Adipocyte (in vitro differentiated cells): ENCODE measurements at regions not wholly inside any gene's neighbourhood (a gene's known extent, or its start where the extent isn't known, plus 50 kb on each side); places are given as distances from the start of the nearest gene placed in this dataset.

Experiments used
- DNase-seq: peaks from one replicate; pipeline ENCODE4 v3.0.0-alpha.2; 2015; ENCODE audit warnings: low read depth
- H3K27me3 ChIP-seq: replicated peaks from 2 replicates; pipeline ENCODE4 v1.7.0; 2013; ENCODE audit warnings: mild to moderate bottlenecking, low read length, moderate library complexity; ENCODE audit not compliant: control insufficient read depth, insufficient read depth
- H3K36me3 ChIP-seq: 2 replicates; pipeline ENCODE4 v1.7.0; 2013; ENCODE audit warnings: low read length, mild to moderate bottlenecking, moderate library complexity; ENCODE audit not compliant: control insufficient read depth, insufficient read depth, severe bottlenecking
- H3K4me1 ChIP-seq: 2 replicates; pipeline ENCODE4 v1.7.0; 2013; ENCODE audit warnings: mild to moderate bottlenecking, low read length, moderate library complexity; ENCODE audit not compliant: control insufficient read depth, insufficient read depth
- H3K4me3 ChIP-seq: 2 replicates; pipeline ENCODE4 v1.7.0; 2013; ENCODE audit warnings: mild to moderate bottlenecking, low read length, moderate library complexity
- H3K9ac ChIP-seq: 2 replicates; pipeline ENCODE4 v1.7.0; 2013; ENCODE audit warnings: mild to moderate bottlenecking, low read length, moderate library complexity
- H3K9me3 ChIP-seq: 2 replicates; pipeline ENCODE4 v1.7.0; 2013; ENCODE audit warnings: mild to moderate bottlenecking, low read length, moderate library complexity; ENCODE audit not compliant: control insufficient read depth

DNA sequence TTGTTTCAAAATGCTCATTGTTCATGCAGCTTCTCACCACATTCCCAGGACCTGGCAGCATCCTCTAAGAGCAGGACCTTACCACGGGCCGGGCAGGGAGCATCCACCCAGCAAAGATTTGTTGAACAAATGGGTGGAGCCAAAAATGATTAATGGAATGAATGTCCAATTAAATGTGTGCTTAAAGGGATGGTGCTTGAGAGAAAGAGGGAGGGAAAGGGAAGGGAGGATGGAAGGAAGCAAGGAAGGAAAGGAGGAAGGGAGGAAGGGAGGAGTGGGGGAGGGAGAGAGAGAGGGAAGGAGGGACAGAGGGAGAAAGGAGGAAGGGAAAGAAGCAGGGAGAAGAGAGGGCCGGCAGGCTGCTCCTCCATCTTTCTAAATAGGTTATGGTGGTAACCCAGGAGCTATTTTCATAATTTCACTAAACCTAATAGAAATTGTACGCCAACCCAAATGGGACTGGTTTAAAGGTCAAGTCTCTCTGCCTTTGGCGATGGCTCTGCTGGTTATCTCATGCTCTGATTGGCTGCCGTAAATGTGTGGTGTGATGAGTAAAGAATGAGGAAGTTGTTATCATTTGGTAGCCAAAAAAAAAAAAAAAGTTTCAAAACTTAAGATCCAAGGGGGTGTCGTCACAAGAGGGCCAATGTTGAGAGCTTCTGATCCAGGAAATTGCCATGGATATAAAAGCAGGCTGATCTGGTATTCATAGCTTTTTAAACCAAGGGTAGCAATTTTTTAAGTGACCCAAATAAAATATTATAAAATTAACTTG lies 126.7 kb upstream of the FOXF1 start:
- no peaks in the 10 kb centered on the region for H3K27me3 ChIP-seq
- H3K36me3 ChIP-seq = no peaks in the 10 kb centered on the region
- no peaks in the 10 kb centered on the region for H3K9me3 ChIP-seq
- H3K9ac ChIP-seq = peak overlapping the region; percentile 46
- H3K4me1 ChIP-seq = peaks cover 18% of the 10 kb centered on the region
- DNase-seq = no peak
- peak overlapping the region; percentile 60 for H3K4me3 ChIP-seq

DNA sequence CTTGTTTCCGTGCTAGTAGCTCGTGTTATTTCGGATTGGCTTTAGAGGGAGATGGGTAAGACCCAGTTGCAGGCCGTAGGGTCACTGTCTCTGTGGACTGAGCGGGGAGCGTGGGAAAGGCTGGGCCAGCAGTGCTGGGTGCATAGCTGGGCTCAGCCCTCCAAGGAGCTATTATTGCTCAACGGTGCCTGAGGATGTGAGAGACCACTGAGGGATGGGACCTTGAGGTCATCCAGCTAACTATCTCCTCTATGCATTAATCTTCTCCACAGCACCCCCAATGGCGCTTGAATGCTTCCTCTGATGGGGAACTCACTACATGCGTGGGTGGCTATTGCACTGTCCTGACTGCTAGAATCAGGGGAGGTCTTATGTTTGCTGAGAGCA lies 126.1 kb upstream of the FOXF1 start:
- H3K9me3 ChIP-seq = no peaks in the 10 kb centered on the region
- H3K9ac ChIP-seq = peak overlapping the region; percentile 46
- H3K36me3 ChIP-seq = no peaks in the 10 kb centered on the region
- H3K4me3 ChIP-seq = no peak overlapping the region
- DNase-seq = no peak
- H3K27me3 ChIP-seq = no peaks in the 10 kb centered on the region
- H3K4me1 ChIP-seq = peaks cover 19% of the 10 kb centered on the region

DNA sequence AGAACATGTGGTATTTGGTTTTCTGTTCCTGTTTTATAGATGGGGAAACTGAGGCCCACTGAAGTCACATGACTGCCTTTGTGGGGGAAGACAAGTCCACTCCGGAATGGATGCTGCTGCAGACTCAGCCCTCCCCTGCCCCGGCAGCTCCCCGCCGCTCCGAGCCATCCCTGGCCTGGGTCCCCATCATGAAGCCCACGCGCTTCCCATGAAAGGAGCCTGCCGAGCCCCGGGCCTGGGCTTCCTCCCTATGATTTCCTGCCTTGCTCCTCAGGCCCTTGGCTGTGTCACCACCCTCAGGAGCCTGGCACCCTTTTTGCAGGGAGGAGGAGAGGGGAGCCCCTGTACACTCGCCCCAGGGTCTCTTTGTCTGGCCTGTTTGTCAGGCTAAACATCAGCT lies 125.3 kb upstream of the FOXF1 start:
- no peak for DNase-seq
- Histone ChIP-seq H3K9me3 (no peaks in the 10 kb centered on the region), H3K36me3 (no peaks in the 10 kb centered on the region)

DNA sequence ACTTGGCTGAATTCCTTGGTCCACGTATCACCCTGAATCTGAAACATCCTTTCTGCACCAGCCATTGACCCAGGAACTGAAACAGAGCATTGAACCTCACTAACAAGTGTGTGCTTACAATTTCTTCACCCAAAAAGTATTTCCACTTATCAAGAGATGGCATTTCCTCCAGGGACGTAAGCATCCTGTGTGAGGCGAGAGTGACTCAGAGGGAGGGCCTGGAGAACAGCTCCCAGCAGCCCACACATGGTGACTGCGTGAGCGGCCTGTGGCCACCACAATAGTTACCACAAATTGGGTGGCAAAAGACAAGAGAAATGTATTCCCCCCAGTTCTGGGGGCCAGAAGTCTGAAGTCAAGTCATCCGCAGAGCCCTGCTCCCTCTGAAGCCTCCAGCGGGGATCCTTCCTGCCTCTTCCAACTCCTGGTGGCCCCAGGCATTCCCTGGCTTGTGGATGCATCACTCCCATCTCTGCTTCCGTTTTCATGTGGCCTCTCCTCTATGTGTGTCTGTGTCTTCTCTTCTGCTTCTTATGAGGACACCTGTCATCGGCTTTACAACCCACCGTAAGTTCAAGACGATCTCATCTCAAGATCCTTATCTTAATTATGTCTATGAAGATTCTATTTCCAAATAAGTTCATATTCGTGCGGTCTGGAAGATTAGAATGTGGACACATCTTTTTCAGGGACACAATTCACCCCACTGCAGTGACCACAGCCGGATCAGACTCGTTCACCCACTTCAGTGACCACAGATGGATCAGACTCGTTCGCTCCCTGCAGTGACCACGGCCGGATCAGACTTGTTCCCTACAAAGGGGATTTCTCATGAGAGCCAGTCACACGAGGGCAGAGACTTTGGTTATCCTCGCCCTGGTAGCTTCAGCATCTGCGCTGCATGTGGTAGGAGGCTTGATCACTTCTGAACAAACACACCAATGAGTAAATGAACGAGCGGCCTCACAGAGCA lies 122.6 kb upstream of the FOXF1 start:
- H3K4me1 ChIP-seq = peaks cover 22% of the 10 kb centered on the region
- DNase-seq = peak; percentile 76
- H3K4me3 ChIP-seq = no peak overlapping the region
- H3K9me3 ChIP-seq = no peaks in the 10 kb centered on the region
- H3K9ac ChIP-seq = no peak overlapping the region
- no peaks in the 10 kb centered on the region for H3K36me3 ChIP-seq
- no peaks in the 10 kb centered on the region for H3K27me3 ChIP-seq

More for the DNA sequence above, 125.3 kb upstream of the FOXF1 start:
- no peaks in the 10 kb centered on the region for H3K27me3 ChIP-seq
- H3K4me3 ChIP-seq = no peak overlapping the region
- H3K9ac ChIP-seq = no peak overlapping the region
- peaks cover 22% of the 10 kb centered on the region for H3K4me1 ChIP-seq

DNA sequence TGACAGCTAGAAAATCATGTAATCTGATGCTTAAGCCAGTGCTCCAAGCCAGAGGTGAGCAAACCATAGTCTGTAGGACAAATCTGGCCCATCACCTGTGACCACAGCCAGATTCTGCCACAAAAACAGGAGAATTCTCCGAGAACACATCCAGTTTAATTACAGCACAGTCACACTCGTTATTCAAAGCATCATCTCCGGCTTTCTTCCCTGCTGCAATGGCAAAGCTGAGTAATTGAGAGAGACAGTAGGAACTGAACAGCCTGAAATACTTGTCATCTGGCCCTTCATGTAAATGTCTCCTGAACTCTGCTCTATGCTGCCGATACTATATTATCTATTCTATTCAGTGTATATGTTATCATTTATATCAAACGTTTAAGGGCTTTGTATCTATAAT lies 121.4 kb upstream of the FOXF1 start:
- Histone ChIP-seq H3K36me3 (no peaks in the 10 kb centered on the region), H3K4me1 (peaks cover 16% of the 10 kb centered on the region), H3K27me3 (no peaks in the 10 kb centered on the region), H3K4me3 (no peak overlapping the region), H3K9me3 (no peaks in the 10 kb centered on the region), H3K9ac (no peak overlapping the region)
- DNase-seq = no peak

DNA sequence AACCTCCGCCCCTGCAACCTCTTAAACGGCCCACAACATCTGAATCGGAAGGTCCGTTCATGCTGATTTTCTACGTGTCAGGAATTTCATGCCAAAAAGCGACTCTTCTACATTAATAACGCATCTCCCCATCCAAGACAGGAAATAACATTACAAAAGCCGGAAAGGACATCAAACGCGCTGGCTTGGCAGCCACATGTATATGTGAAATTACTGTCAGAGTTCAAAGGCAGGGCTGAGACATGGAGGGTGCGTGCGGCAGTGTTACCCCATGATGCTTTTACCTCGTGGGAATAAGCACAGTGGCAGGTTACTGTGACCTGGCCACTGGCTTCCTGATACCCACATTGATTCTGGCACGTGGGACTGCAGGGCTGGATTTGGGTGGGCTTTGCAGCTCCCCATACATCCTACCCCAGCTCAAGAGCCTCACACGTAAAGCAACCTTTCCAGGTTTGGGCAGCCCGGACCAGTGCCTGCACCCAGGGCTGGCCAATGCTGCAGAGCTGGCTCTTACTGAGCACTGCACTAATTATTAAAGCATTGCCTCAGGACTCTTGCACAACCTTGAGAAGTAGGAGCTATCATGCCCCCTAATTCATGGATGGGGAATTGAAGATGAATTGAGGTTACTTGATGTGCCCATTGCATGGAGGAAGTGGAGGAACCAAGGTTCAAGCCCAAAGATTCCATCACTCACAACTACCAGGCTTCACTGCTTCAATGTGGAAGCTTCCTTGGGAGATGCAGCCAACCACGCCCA lies 120.6 kb upstream of the FOXF1 start:
- H3K36me3 ChIP-seq = no peaks in the 10 kb centered on the region
- DNase-seq = no peak
- H3K9ac ChIP-seq = no peak overlapping the region
- no peaks in the 10 kb centered on the region for H3K9me3 ChIP-seq
- no peaks in the 10 kb centered on the region for H3K27me3 ChIP-seq
- peaks cover 8% of the 10 kb centered on the region for H3K4me1 ChIP-seq
- no peak overlapping the region for H3K4me3 ChIP-seq

DNA sequence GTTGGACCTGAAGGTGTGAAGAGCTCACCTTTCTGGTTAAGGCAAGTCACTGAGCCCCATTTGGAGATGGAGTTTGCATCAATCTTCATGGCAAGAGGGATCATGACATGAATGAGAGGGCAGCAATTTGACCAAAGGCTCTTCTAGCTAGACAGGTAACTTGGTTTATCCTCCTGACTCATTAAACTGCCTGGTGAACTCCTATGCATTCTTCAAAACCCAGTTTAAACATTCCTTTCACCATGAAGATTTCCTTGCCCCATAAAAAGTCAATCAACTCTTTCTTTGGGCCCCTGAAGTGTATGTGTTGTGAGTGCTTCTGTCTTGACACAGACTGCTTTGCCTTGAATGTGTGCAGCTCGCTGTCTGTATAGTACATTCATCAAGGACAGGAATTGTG lies 120.0 kb upstream of the FOXF1 start:
- Histone ChIP-seq H3K9me3 (no peaks in the 10 kb centered on the region), H3K27me3 (no peaks in the 10 kb centered on the region), H3K4me3 (no peak overlapping the region), H3K9ac (no peak overlapping the region), H3K36me3 (no peaks in the 10 kb centered on the region), H3K4me1 (peaks cover 8% of the 10 kb centered on the region)
- DNase-seq = no peak

DNA sequence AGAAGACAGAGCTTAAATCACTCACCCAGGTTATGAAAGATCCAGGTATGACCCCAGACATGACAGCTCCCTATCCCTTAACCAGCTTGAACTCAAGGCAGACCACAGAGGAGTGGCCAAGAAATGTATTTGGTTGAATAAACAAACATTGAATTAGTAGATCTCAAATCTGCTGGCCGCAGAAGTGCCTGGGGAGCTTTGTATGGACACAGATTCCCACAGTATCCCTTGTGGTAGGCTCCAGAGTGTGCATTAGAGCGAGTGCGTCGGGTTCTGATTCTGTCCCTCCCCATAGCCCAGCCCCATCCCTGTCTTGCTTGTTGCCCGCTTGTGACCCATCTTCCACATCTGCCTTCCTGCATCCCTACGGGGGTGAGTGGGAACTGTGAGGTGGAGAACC lies 118.8 kb upstream of the FOXF1 start:
- Histone ChIP-seq H3K36me3 (no peaks in the 10 kb centered on the region), H3K9ac (no peak overlapping the region), H3K9me3 (no peaks in the 10 kb centered on the region), H3K4me1 (peaks cover 16% of the 10 kb centered on the region), H3K4me3 (no peak overlapping the region), H3K27me3 (no peaks in the 10 kb centered on the region)
- DNase-seq = peak; percentile 48

DNA sequence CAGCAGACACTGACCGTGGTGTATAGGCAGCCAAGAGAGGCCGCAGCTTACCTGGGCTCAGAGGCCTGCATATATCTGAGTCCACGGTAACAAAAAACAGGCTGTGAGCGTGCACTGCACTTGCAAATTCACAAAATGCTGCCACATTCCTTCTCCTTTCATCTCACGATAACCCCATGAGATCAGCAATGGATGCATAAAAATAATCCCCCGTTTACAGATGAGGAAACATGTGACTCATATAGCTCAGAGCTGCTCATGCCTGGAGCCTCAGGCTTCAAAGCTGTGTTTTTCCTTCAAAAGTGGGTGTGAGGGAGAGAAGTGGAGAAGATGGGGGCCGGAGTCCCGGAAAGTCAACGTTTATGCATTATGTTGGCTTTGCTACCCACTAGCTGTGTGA lies 118.3 kb upstream of the FOXF1 start:
- peak; percentile 69 for DNase-seq
- H3K36me3 ChIP-seq = no peaks in the 10 kb centered on the region
- H3K27me3 ChIP-seq = no peaks in the 10 kb centered on the region
- H3K4me3 ChIP-seq = no peak overlapping the region
- H3K4me1 ChIP-seq = peaks cover 21% of the 10 kb centered on the region
- H3K9me3 ChIP-seq = no peaks in the 10 kb centered on the region
- H3K9ac ChIP-seq = no peak overlapping the region

DNA sequence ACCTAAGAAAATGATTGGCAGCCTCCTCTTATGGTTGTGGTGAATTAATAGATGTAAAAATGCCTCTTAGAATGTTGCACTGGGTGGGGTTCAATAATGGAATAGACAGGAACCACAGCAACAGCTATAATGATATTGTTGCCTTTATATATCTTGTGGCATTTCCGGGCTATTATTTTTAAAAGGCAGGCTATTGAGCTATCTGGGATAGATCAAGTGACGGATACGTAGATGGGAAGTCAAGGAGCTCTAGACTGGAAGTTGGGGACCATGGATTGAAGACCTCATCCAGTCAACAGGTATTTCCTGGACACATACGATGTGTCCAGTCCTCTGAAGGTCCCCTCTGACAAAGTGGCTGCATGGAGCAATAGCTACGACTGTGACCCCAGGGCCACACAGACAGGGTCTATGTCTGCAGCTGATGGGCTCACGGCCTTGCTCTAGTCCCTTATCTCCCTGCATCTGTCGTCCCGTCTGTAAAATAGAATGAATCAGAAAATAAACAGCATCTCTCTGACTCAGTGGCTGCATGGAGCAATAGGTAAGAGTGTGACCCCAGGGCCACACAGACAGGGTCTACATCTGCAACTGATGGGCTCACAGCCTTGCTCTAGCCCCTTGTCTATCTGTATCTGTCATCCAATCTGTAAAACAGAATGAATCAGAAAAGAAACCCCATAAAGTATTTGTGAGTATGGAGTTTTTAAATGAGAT lies 117.7 kb upstream of the FOXF1 start:
- Histone ChIP-seq H3K27me3 (no peaks in the 10 kb centered on the region), H3K4me1 (peaks cover 23% of the 10 kb centered on the region), H3K9ac (no peak overlapping the region), H3K36me3 (no peaks in the 10 kb centered on the region), H3K4me3 (no peak overlapping the region), H3K9me3 (no peaks in the 10 kb centered on the region)
- DNase-seq = peak; percentile 50
